Activated CD4-positive, alpha-beta T cell treated with anti-CD3 and anti-CD28 coated beads for 36 hours (primary cell): ENCODE measurements at regions not wholly inside any gene's neighbourhood (a gene's known extent, or its start where the extent isn't known, plus 50 kb on each side); places are given as distances from the start of the nearest gene placed in this dataset.

Experiments used
- ATAC-seq: fragments of 200-7000 bp; cut with Tn5 transposase; one replicate; pipeline ENCODE4 v1.10.0; 2021; ENCODE audit warnings: mild to moderate bottlenecking, moderate library complexity
- CTCF ChIA-PET: fragments of 350-600 bp; sonication (Branson Sonifier 250); formaldehyde crosslinking; loops from one replicate; lab custom pipeline; 2021; ENCODE audit warnings: antibody characterized with exemption; lab: Charles Lee
- POLR2A ChIA-PET: fragments of 350-600 bp; sonication (Branson Sonifier 250); formaldehyde crosslinking; loops from one replicate; lab custom pipeline; 2021; ENCODE audit warnings: antibody characterized with exemption, inconsistent platforms; lab: Charles Lee
- DNase-seq: peaks from one replicate; pipeline ENCODE4 v3.0.0-alpha.2; 2020
- H3K27ac Mint-ChIP-seq: one replicate; pipeline ENCODE4 v1.8.0; 2021; ENCODE audit warnings: mixed read lengths
- H3K27me3 Mint-ChIP-seq: one replicate; pipeline ENCODE4 v1.8.0; 2021; ENCODE audit warnings: mixed read lengths
- H3K36me3 Mint-ChIP-seq: one replicate; pipeline ENCODE4 v1.8.0; 2021; ENCODE audit warnings: low read depth, mixed read lengths
- H3K4me1 Mint-ChIP-seq: one replicate; pipeline ENCODE4 v1.8.0; 2021; ENCODE audit warnings: mixed read lengths
- H3K4me3 Mint-ChIP-seq: one replicate; pipeline ENCODE4 v1.8.0; 2021; ENCODE audit warnings: mild to moderate bottlenecking, moderate library complexity, mixed read lengths
- H3K9me3 Mint-ChIP-seq: one replicate; pipeline ENCODE4 v1.8.0; 2021; ENCODE audit warnings: low read depth, mixed read lengths
- intact Hi-C, 2 experiments: fragments of 100-400 bp; cut with DNase I in 1 of 2; cut with micrococcal nuclease in 1 of 2; formaldehyde crosslinking; loops; one replicate each; pipeline versions ENCODE4 v1.14.2 to v1.15.1; 2022 to 2024; cut with DNase I, micrococcal nuclease

DNA sequence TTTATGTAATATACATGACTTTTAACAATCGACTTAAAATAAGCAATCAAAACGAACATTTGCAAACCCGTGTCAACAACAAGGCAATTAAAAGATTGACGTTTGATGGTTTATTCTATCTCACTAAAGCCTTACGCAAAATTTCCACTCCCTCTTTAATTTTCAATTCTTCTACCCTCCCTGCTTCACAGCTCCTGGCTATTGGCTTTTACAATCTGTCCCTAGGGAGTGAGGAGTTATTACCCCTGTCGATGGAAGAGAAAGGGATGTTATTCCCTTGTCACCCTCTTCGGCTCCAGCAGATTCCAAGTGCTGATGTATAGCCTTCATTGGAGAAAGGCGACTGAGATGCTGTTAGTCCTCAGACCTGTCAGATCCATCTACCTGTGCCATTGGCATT, 161.3 kb downstream of the ZNF281 start:
- ChIA-PET CTCF (no interaction called here), POLR2A (no interaction called here)
- intact Hi-C loops = no loop called here
- ATAC-seq (no peak), DNase-seq (no peak)
- no peaks in the 10 kb centered on the region for H3K9me3 Mint-ChIP-seq
- H3K36me3 Mint-ChIP-seq = no peaks in the 10 kb centered on the region
- peaks cover 24% of the 10 kb centered on the region for H3K27me3 Mint-ChIP-seq
- no peak overlapping the region for H3K27ac Mint-ChIP-seq
- no peaks in the 10 kb centered on the region for H3K4me1 Mint-ChIP-seq
- H3K4me3 Mint-ChIP-seq = no peak overlapping the region

DNA sequence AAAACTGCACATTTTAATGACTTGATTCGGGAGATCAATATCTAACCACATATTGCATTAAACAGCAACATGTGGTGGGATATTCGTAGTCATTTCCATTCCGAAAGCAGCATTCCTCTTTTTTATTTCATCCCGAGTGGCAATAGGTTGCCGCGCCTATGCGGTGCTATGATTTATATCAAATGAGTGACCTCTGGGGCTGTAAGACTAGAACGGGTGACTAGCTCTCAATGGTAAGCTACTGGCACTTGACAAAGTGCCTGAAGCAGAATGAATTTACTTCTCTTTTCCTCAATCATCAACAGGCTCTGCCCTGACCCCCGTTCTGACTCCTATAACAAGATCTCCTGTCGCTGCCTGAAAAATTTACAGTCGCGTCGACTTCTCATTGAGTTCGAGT, 162.3 kb downstream of the ZNF281 start:
- intact Hi-C loops = no loop called here
- ChIA-PET CTCF (no interaction called here), POLR2A (no interaction called here)
- H3K27me3 Mint-ChIP-seq = peaks cover 27% of the 10 kb centered on the region
- no peak overlapping the region for H3K4me3 Mint-ChIP-seq
- no peak overlapping the region for H3K27ac Mint-ChIP-seq
- DNase-seq (no peak), ATAC-seq (no peak)
- H3K9me3 Mint-ChIP-seq = no peaks in the 10 kb centered on the region
- no peaks in the 10 kb centered on the region for H3K4me1 Mint-ChIP-seq
- H3K36me3 Mint-ChIP-seq = no peaks in the 10 kb centered on the region

DNA sequence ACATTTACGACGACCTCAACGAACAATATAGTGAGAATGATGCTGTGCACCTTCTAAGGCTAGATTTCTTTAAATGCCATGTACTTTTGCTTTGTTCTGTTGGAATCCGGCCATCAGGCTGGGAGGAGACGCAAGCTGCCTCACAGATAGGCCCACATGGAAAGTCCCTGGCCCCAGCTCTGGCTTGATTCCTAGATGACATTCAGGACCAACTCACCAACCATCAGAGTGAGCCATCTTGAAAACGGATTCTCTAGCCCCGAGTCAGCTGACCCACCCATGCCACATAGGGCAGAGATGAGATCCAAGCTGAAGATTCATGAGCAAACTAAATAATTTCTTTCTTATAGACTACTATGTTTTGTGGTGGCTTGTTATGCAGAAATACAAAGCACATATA, 164.4 kb downstream of the ZNF281 start:
- intact Hi-C loops = no loop called here
- ATAC-seq (no peak), DNase-seq (no peak)
- ChIA-PET CTCF (interaction anchor here (1.0 to 1.7 kb wide), 4 partner anchors 13 to 44 kb away, joined by 3 to 4 read pairs (median 3); no protein-coding TSS in a partner anchor), POLR2A (no interaction called here)
- H3K27me3 Mint-ChIP-seq = peaks cover 26% of the 10 kb centered on the region
- peaks cover 5% of the 10 kb centered on the region for H3K4me1 Mint-ChIP-seq
- H3K4me3 Mint-ChIP-seq = no peak overlapping the region
- H3K36me3 Mint-ChIP-seq = no peaks in the 10 kb centered on the region
- no peaks in the 10 kb centered on the region for H3K9me3 Mint-ChIP-seq
- no peak overlapping the region for H3K27ac Mint-ChIP-seq

DNA sequence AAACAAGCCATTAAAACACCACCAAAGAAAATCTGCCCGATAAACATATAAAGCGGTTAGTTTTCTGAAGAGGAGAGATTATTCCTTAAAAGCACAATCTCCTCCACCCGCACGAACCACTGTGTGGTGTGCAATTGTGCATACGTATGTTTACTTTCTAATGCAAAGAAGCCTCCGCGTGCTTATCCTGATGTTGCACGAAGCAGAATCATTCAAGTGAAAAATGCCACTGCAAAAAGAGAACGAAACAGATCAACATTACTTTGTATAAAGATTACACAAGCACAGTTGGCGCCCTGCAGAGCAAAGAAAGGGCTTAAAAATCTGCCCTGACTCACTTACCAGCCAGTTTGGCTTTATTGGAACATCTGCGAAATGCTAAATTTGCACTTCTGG, 166.8 kb downstream of the ZNF281 start:
- H3K27ac Mint-ChIP-seq = no peak overlapping the region
- H3K9me3 Mint-ChIP-seq = no peaks in the 10 kb centered on the region
- no peaks in the 10 kb centered on the region for H3K36me3 Mint-ChIP-seq
- DNase-seq (no peak), ATAC-seq (no peak)
- intact Hi-C loops = no loop called here
- ChIA-PET CTCF (interaction anchor here (0.6 to 0.7 kb wide), 2 partner anchors 47 to 211 kb away, joined by 3 to 5 read pairs; no protein-coding TSS in a partner anchor), POLR2A (no interaction called here)
- H3K4me3 Mint-ChIP-seq = no peak overlapping the region
- peaks cover 8% of the 10 kb centered on the region for H3K4me1 Mint-ChIP-seq
- peaks cover 23% of the 10 kb centered on the region for H3K27me3 Mint-ChIP-seq

DNA sequence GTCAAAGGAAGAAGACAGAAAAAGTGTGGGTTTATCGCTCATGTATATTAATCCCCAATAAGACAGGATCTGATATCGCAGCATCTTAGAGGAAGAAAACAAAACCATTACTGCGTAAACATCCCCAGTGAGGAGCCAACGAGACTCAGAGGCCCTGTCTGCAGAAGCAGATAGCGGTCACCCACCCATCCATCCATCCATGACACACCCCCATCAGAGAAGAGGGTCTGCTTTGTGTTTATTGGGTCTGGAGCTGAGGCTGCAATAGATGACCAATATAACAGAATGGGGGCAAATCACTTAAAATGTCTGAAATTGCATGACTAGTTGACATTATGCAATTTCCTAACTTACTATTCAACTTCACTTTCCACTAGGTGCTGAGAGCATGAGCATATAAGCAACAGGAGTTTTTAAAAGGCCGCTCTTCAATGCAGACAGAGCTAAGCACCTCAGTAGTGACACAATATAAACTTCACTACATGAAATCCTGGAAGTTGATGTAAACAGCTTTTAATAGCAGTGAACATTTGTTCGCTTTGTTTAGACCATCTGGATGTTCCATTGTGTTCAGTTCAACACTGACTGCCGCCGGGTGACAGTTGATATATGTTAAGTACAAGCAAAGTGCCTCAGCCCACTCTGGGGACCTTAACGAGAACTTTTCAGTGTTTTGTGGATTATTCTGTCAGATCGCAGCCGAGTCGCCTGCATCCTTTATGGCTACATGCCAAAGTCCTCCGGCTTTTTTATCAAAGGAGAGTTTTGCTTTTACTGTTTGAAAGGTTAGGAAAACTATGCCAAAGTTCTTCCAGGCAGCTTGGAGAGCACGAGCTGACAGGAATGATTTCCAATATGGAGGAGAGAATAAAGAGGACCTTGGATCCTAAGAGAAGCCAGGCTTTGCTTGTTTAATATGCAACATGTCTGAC, 167.5 kb downstream of the ZNF281 start:
- Mint-ChIP-seq H3K9me3 (no peaks in the 10 kb centered on the region), H3K4me1 (peaks cover 8% of the 10 kb centered on the region), H3K27me3 (peaks cover 21% of the 10 kb centered on the region), H3K4me3 (no peak overlapping the region), H3K27ac (no peak overlapping the region), H3K36me3 (no peaks in the 10 kb centered on the region)
- intact Hi-C loops = no loop called here
- CTCF ChIA-PET = interaction anchor here (0.6 to 1.5 kb wide), 4 partner anchors 13 to 268 kb away, joined by 3 to 5 read pairs (median 3); no protein-coding TSS in a partner anchor
- POLR2A ChIA-PET = no interaction called here
- DNase-seq = no peak
- ATAC-seq = no peak

DNA sequence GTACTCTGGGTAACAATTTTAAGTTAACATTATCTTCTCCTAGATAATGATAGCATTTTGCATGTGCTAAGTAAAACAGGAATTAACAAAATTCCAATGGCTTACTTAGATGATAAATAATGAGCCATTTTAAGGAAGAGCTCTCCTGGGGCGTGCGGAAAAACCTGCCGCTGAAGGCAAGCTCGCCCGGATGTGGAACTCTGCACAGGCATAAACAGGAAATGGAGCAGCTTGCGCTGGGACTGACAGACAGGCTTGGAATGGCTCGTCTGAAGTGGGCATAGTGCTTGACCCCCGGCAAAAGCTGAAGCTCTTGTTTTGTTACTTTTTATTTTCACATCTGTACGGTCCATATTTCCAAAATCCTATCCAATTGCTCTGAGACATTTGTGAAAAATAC, 169.2 kb downstream of the ZNF281 start:
- H3K9me3 Mint-ChIP-seq = no peaks in the 10 kb centered on the region
- ChIA-PET POLR2A (no interaction called here), CTCF (interaction anchor here (0.8 to 1.5 kb wide), 4 partner anchors 14 to 270 kb away, joined by 3 to 5 read pairs (median 3); no protein-coding TSS in a partner anchor)
- DNase-seq = peak; percentile 28
- intact Hi-C loops = no loop called here
- peaks cover 23% of the 10 kb centered on the region for H3K27me3 Mint-ChIP-seq
- no peak overlapping the region for H3K4me3 Mint-ChIP-seq
- H3K27ac Mint-ChIP-seq = no peak overlapping the region
- ATAC-seq = no peak
- no peaks in the 10 kb centered on the region for H3K36me3 Mint-ChIP-seq
- peaks cover 8% of the 10 kb centered on the region for H3K4me1 Mint-ChIP-seq

DNA sequence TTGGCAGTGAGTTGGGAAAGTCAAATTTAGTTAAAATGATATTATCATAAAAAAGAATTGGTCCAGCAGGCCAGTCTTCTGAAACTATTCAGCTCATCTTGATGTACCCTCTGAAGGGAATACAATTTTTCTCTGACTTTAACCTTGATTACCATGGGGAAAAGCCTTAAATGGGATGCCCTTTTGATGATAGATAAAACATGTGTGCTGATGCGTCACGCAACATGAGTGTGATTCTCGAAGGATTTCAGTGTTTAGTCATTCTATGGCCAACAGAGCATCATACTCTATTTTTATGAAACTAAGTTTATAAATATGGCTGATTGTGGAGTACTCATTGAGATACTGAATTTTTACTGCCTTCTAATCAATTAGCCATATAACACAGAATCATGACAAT, 171.5 kb downstream of the ZNF281 start:
- H3K27ac Mint-ChIP-seq = no peak overlapping the region
- CTCF ChIA-PET = interaction anchor here (1.1 kb wide), 1 partner anchor 14 kb away, joined by 3 read pairs; no protein-coding TSS in a partner anchor
- peaks cover 17% of the 10 kb centered on the region for H3K27me3 Mint-ChIP-seq
- no peak for DNase-seq
- no peaks in the 10 kb centered on the region for H3K36me3 Mint-ChIP-seq
- intact Hi-C loops = no loop called here
- H3K4me1 Mint-ChIP-seq = peaks cover 8% of the 10 kb centered on the region
- no peak overlapping the region for H3K4me3 Mint-ChIP-seq
- no peaks in the 10 kb centered on the region for H3K9me3 Mint-ChIP-seq
- no peak for ATAC-seq
- POLR2A ChIA-PET = no interaction called here

DNA sequence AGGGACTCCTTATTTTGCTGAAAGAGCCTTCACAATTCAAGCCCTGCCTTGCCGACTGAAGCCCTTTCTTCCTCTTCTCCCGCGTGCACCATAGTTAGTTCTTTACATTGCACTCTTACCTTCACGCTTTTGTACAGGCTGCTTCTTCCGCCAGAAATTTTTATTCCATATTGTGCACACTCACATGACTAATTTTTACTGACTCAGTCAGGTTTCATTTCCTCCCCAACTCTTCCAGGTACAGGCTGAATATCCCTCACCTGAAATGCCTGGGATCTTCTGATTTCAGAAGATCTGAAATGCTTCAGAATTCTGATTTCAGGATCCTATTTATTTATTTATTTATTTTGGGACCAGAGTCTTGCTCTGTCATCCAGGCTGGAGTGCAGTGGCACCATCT, 172.8 kb downstream of the ZNF281 start:
- ChIA-PET CTCF (no interaction called here), POLR2A (no interaction called here)
- intact Hi-C loops = no loop called here
- Mint-ChIP-seq H3K4me1 (peaks cover 8% of the 10 kb centered on the region), H3K27me3 (peaks cover 11% of the 10 kb centered on the region), H3K4me3 (no peak overlapping the region), H3K36me3 (no peaks in the 10 kb centered on the region), H3K9me3 (no peaks in the 10 kb centered on the region), H3K27ac (no peak overlapping the region)
- ATAC-seq (no peak), DNase-seq (no peak)

DNA sequence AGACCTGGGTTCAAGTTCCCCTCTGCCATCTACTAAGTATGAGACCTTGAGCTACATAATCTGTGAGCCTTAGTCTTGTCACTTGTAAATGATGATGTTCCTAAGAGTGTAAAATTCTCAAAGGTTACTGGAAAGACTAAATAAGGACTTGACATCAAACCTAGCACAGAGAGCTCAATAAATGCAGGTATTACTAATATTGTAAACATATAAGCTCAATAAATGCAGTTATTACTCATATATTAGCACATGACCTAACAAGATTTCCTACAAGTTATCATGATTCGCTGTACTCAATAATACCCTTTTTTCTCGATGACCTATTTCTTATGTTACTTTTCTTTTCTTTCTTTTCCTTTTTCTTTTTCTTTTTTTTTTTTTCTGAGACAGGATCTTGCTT, 174.9 kb downstream of the ZNF281 start:
- H3K36me3 Mint-ChIP-seq = no peaks in the 10 kb centered on the region
- no peaks in the 10 kb centered on the region for H3K4me1 Mint-ChIP-seq
- no peak for DNase-seq
- H3K9me3 Mint-ChIP-seq = no peaks in the 10 kb centered on the region
- ChIA-PET POLR2A (no interaction called here), CTCF (interaction anchor here (0.7 to 1.5 kb wide), 3 partner anchors 9 to 47 kb away, joined by 3 to 7 read pairs (median 4); no protein-coding TSS in a partner anchor)
- no peak overlapping the region for H3K4me3 Mint-ChIP-seq
- intact Hi-C loops = no loop called here
- H3K27me3 Mint-ChIP-seq = peaks cover 9% of the 10 kb centered on the region
- H3K27ac Mint-ChIP-seq = no peak overlapping the region
- no peak for ATAC-seq

DNA sequence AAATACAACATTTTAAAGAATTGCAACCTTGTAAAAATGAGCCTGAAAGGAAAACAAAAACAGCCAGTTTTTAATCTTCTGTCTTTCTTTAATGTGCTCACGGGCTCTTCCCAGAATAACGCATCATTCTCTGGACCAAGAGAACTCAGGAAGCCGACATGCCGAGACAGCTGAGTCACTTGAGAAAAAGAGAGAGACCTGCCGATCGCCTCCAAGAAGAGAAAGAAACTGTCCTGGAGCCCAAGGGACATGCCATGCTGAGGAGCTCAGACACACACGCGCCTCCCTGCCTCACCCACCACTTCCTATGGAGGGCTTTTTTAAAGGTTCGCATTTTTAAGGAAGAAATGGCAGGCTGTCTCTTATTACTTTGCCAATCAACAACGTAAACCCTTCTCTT, 176.4 kb downstream of the ZNF281 start:
- intact Hi-C loops = no loop called here
- no peak for ATAC-seq
- DNase-seq = no peak
- Mint-ChIP-seq H3K9me3 (no peaks in the 10 kb centered on the region), H3K27me3 (peaks cover 9% of the 10 kb centered on the region), H3K4me1 (no peaks in the 10 kb centered on the region), H3K4me3 (no peak overlapping the region), H3K36me3 (no peaks in the 10 kb centered on the region), H3K27ac (no peak overlapping the region)
- POLR2A ChIA-PET = no interaction called here
- CTCF ChIA-PET = interaction anchor here (1.2 kb wide), 1 partner anchor 25 kb away, joined by 4 read pairs; no protein-coding TSS in a partner anchor

DNA sequence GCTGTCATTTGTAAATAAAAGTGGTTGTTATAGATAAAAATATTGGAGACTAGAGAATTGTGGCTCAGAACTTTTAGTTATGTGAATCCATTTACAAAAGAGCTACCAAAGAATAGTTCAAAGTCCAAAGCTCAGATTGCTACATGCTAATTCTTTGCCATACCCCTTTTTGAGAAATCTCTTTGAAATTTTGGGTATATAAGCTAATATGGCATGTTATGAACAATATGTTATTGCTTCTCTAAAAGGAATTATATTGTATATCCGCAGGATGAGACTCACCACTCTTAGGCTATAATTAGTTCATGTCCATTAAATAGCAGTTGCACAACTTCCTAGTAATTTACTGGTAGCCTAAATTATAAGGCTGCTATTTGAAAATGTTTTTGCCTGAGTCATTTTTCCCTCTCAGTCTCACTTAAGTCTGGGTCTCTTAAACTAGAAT, 178.0 kb downstream of the ZNF281 start:
- no peak overlapping the region for H3K4me3 Mint-ChIP-seq
- CTCF ChIA-PET = interaction anchor here (0.5 to 1.1 kb wide), 2 partner anchors 23 to 248 kb away, joined by 3 to 5 read pairs; no protein-coding TSS in a partner anchor
- no peak for ATAC-seq
- intact Hi-C loops = no loop called here
- H3K27me3 Mint-ChIP-seq = peaks cover 7% of the 10 kb centered on the region
- no peaks in the 10 kb centered on the region for H3K9me3 Mint-ChIP-seq
- no peaks in the 10 kb centered on the region for H3K36me3 Mint-ChIP-seq
- DNase-seq = no peak
- H3K27ac Mint-ChIP-seq = no peak overlapping the region
- POLR2A ChIA-PET = no interaction called here
- peaks cover 2% of the 10 kb centered on the region for H3K4me1 Mint-ChIP-seq

DNA sequence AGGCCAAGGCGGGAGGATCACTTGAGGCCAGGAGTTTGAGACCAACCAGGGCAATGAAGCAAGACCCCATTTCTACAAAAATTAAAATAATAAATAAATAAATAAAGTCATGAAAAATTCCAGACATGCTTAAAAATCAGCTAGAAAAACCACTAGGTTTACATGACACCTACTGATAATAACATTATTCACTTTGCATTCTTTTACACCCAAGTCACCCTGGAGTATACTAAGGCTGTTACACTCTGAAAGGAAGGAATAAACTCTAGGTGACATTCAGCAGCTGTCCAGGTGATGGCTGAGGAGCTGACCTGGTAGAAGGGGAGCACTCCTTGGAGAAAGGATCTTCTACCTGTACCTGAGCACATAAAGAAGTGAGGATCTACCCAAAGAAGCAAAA, 179.2 kb downstream of the ZNF281 start:
- Mint-ChIP-seq H3K9me3 (no peaks in the 10 kb centered on the region), H3K36me3 (no peaks in the 10 kb centered on the region), H3K27me3 (peaks cover 2% of the 10 kb centered on the region), H3K27ac (no peak overlapping the region), H3K4me3 (no peak overlapping the region), H3K4me1 (peaks cover 12% of the 10 kb centered on the region)
- ChIA-PET CTCF (interaction anchor here (0.9 kb wide), 1 partner anchor 38 kb away, joined by 5 read pairs; no protein-coding TSS in a partner anchor), POLR2A (no interaction called here)
- DNase-seq (no peak), ATAC-seq (no peak)
- intact Hi-C loops = no loop called here
